ENCODE measurements at regions not wholly inside any gene's neighbourhood (a gene's known extent, or its start where the extent isn't known, plus 50 kb on each side); places are given as distances from the start of the nearest gene placed in this dataset.

DNA sequence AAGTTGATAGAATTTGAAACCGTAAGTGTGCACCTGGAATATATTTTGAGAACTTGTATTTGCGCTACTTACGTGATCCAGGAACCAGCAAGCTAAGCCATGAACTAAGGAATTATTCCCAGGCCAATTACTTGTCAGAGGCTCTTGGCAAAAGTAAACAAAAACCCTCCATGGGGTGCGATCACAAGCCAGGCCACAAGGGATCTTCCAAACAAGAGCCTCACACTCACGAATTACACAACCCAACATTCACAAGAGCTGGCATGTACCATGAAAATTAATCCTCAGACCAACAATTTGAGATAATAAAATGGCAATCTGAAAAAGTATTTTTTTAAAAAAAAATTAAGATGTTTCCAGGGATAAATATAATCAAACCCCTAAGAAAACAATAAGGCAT lies 467.0 kb upstream of the AKR1E2 start:
- Histone ChIP-seq H3K27me3 (replicated peaks in 1 of 7) (no peaks in the 10 kb centered on the region), H3K9me3 (no peaks in the 10 kb centered on the region), H3K4me3 (no peak overlapping the region), H3K27ac (no peak overlapping the region), H3K4me1 (no peaks in the 10 kb centered on the region), H3K36me3 (no peaks in the 10 kb centered on the region)
- WGBS, 5 donors = 88 to 95% (median 89%) methylated on average over 5 of the region's 5 CpGs
- TF ChIP-seq, protein P1, sequence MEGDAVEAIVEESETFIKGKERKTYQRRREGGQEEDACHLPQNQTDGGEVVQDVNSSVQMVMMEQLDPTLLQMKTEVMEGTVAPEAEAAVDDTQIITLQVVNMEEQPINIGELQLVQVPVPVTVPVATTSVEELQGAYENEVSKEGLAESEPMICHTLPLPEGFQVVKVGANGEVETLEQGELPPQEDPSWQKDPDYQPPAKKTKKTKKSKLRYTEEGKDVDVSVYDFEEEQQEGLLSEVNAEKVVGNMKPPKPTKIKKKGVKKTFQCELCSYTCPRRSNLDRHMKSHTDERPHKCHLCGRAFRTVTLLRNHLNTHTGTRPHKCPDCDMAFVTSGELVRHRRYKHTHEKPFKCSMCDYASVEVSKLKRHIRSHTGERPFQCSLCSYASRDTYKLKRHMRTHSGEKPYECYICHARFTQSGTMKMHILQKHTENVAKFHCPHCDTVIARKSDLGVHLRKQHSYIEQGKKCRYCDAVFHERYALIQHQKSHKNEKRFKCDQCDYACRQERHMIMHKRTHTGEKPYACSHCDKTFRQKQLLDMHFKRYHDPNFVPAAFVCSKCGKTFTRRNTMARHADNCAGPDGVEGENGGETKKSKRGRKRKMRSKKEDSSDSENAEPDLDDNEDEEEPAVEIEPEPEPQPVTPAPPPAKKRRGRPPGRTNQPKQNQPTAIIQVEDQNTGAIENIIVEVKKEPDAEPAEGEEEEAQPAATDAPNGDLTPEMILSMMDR (IDR thresholded peaks at IDR 0.05 in 8 of 11, conservative IDR thresholded peaks at IDR 0.05 in 3 of 11) = no peak
- no peak for TF ChIP-seq POLR2AphosphoS5 (IDR thresholded peaks at IDR 0.05)
- TF ChIP-seq POLR2A (IDR thresholded peaks at IDR 0.05) = no peak
- DNase-seq = no peak
- intact Hi-C loops (cut with DNase I; ENCODE audit: low total_unique reads) = no loop called here

DNA sequence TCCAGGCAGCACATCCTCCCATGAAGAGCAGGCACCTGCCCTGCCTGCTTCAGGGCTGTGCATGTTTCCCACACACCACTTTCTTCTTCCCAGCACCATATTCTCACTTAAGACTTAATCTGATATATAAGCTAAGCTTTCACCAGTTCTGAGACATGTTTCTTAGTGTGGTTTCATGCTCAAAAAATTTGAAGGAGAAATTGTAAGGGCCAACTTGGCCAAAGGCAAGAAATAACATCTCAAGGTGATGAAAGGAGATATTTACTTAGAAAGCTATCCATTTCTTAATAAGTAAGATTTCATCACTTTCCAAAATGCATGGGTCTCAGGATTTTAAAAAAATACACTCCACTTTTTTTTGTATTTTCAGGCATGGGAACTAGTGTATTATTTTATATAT lies 468.1 kb upstream of the AKR1E2 start:
- no peak overlapping the region for H3K4me3 ChIP-seq
- H3K27me3 ChIP-seq (replicated peaks in 1 of 7) = no peaks in the 10 kb centered on the region
- H3K9me3 ChIP-seq = no peaks in the 10 kb centered on the region
- no peaks in the 10 kb centered on the region for H3K4me1 ChIP-seq
- no peak for DNase-seq
- H3K27ac ChIP-seq = no peak overlapping the region
- TF ChIP-seq POLR2A (IDR thresholded peaks at IDR 0.05) (no peak), POLR2AphosphoS5 (IDR thresholded peaks at IDR 0.05) (no peak)
- TF ChIP-seq, protein P1 (IDR thresholded peaks at IDR 0.05 in 8 of 11, conservative IDR thresholded peaks at IDR 0.05 in 3 of 11) = no peak
- no peaks in the 10 kb centered on the region for H3K36me3 ChIP-seq
- intact Hi-C loops (cut with DNase I; ENCODE audit: low total_unique reads) = no loop called here

DNA sequence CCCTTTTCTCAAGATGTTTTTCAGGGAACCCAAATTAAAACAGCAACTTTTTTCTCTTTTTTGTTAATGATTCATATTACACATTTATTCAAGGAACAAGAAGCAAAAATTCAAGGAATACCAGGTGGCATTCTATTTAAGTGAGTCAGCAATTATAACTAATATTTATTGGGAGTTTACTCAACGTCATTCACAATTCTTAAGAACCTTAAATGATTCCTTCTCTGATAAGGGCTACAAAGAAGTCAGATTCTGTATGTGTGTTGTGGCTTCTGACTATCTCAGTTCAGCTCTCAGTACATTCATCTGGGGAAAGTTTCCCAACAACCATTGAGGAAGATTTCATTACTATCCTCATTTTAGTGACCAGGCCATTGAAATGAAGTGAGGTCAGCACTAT lies 470.7 kb upstream of the AKR1E2 start:
- no peak for DNase-seq
- H3K27me3 ChIP-seq (replicated peaks in 1 of 7) = no peaks in the 10 kb centered on the region
- H3K9me3 ChIP-seq = no peaks in the 10 kb centered on the region
- 62 to 88% (median 67%) methylated on average over 1 of the region's 1 CpG for WGBS, 5 donors
- TF ChIP-seq, protein P1 (IDR thresholded peaks at IDR 0.05 in 8 of 11, conservative IDR thresholded peaks at IDR 0.05 in 3 of 11) = no peak
- no peak for TF ChIP-seq POLR2AphosphoS5 (IDR thresholded peaks at IDR 0.05)
- no peak for TF ChIP-seq POLR2A (IDR thresholded peaks at IDR 0.05)
- intact Hi-C loops (cut with DNase I; ENCODE audit: low total_unique reads) = no loop called here
- no peak overlapping the region for H3K4me3 ChIP-seq
- no peak overlapping the region for H3K27ac ChIP-seq
- no peaks in the 10 kb centered on the region for H3K4me1 ChIP-seq
- no peaks in the 10 kb centered on the region for H3K36me3 ChIP-seq

DNA sequence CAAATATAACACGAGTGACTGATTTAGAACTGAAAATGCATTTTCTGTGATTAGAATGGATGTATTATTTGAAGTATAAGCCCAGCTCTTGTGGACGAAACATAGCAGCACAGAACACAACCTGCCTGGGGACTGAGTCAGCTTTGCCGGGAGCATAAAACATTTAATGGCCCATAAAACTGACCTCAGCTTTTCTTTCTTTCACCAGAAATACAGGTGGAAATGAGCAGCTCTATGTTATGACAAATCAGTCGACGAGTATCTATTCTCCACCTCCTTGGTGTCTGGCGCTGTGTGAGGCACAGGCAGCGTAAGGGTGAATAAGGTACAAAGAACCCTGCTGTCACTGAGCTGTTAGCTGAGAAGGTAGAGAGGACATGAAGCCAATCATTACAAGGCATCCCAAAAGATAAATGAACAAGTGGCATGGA lies 471.6 kb upstream of the AKR1E2 start:
- no peaks in the 10 kb centered on the region for H3K27me3 ChIP-seq (replicated peaks in 1 of 7)
- DNase-seq = no peak
- WGBS, 5 donors = 87 to 94% (median 89%) methylated on average over 7 of the region's 7 CpGs
- H3K36me3 ChIP-seq = no peaks in the 10 kb centered on the region
- no peak overlapping the region for H3K27ac ChIP-seq
- no peaks in the 10 kb centered on the region for H3K4me1 ChIP-seq
- H3K4me3 ChIP-seq = no peak overlapping the region
- H3K9me3 ChIP-seq = no peaks in the 10 kb centered on the region
- TF ChIP-seq POLR2A (IDR thresholded peaks at IDR 0.05) (no peak), POLR2AphosphoS5 (IDR thresholded peaks at IDR 0.05) (no peak)
- TF ChIP-seq, protein P1 (IDR thresholded peaks at IDR 0.05 in 8 of 11, conservative IDR thresholded peaks at IDR 0.05 in 3 of 11) = no peak
- intact Hi-C loops (cut with DNase I; ENCODE audit: low total_unique reads) = no loop called here
